ENCODE measurements at regions not wholly inside any gene's neighbourhood (a gene's known extent, or its start where the extent isn't known, plus 50 kb on each side); places are given as distances from the start of the nearest gene placed in this dataset.

DNA sequence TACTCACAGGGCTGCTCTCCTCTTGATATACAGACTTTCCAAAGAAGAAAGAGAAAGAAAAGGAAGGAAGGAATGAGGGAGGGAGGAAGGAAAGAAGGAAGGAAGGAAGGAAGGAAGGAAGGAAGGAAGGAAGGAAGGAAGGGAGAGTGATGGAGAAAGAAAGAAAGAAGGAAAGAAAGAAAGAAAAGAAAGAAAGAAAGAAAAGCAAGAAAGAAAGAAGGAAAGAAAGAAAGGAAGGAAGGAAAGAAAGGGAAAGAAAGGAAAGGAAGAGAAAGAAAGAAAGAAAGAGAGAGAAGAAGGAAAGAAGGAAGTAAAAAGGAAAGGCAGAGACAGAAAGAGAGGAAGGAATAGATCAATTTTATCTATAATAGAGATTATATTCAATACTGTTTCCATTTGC is 1257.4 kb downstream of the EPHA7 start:
- no peak overlapping the region for H3K4me2 ChIP-seq (ENCODE audit: control insufficient read depth, extremely low read depth, insufficient read depth, low read depth, low read length)
- H2AFZ ChIP-seq (ENCODE audit: control insufficient read depth, low read length), result no peak overlapping the region
- H3K9me1 ChIP-seq (ENCODE audit: control insufficient read depth, extremely low read depth, insufficient read depth, low read length), result no peaks in the 10 kb centered on the region
- H3K4me3 ChIP-seq (ENCODE audit: control insufficient read depth in 2 of 3, extremely low read depth in 1 of 3, insufficient read depth in 2 of 3, low read depth in 1 of 3, low read length in 3 of 3), result no peak overlapping the region
- H3K27ac ChIP-seq (ENCODE audit: control insufficient read depth, insufficient read depth, low read length), result no peak overlapping the region
- H3K36me3 ChIP-seq (ENCODE audit: control insufficient read depth in 2 of 2, extremely low read depth in 1 of 2, insufficient read depth in 2 of 2, low read length in 2 of 2), result no peaks in the 10 kb centered on the region
- FAIRE-seq (no peak), DNase-seq (ENCODE audit: low read depth, low spot score) (no peak)
- dilution Hi-C loops (cut with MboI; ENCODE audit: extremely low pct_ligation_motif_present, low sequenced_read_pairs), result no loop called here
- no peak overlapping the region for H3K9ac ChIP-seq (ENCODE audit: control insufficient read depth, extremely low read depth, insufficient read depth, low read length)
- H4K20me1 ChIP-seq (ENCODE audit: control insufficient read depth, extremely low read depth, insufficient read depth, low read length), result no peaks in the 10 kb centered on the region
- TF ChIP-seq, protein P1, sequence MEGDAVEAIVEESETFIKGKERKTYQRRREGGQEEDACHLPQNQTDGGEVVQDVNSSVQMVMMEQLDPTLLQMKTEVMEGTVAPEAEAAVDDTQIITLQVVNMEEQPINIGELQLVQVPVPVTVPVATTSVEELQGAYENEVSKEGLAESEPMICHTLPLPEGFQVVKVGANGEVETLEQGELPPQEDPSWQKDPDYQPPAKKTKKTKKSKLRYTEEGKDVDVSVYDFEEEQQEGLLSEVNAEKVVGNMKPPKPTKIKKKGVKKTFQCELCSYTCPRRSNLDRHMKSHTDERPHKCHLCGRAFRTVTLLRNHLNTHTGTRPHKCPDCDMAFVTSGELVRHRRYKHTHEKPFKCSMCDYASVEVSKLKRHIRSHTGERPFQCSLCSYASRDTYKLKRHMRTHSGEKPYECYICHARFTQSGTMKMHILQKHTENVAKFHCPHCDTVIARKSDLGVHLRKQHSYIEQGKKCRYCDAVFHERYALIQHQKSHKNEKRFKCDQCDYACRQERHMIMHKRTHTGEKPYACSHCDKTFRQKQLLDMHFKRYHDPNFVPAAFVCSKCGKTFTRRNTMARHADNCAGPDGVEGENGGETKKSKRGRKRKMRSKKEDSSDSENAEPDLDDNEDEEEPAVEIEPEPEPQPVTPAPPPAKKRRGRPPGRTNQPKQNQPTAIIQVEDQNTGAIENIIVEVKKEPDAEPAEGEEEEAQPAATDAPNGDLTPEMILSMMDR (optimal IDR thresholded peaks at IDR 0.05 in 1 of 3, IDR thresholded peaks at IDR 0.05 in 1 of 3, conservative IDR thresholded peaks at IDR 0.05 in 1 of 3; ENCODE audit: extremely low read depth in 1 of 3, insufficient read depth in 2 of 3, low read length in 3 of 3), result no peak
- TF ChIP-seq EZH2 (IDR thresholded peaks at IDR 0.05; ENCODE audit: low read length), result no peak
- no peaks in the 10 kb centered on the region for H3K27me3 ChIP-seq (ENCODE audit: control insufficient read depth, extremely low read depth, insufficient read depth, low read length)
- H3K4me1 ChIP-seq (ENCODE audit: control insufficient read depth, extremely low read depth, insufficient read depth, low read length), result no peaks in the 10 kb centered on the region
- H3K79me2 ChIP-seq (ENCODE audit: control insufficient read depth, insufficient read depth, low read length), result no peaks in the 10 kb centered on the region
- H3K9me3 ChIP-seq (ENCODE audit: control insufficient read depth, low read depth, low read length), result no peaks in the 10 kb centered on the region

DNA sequence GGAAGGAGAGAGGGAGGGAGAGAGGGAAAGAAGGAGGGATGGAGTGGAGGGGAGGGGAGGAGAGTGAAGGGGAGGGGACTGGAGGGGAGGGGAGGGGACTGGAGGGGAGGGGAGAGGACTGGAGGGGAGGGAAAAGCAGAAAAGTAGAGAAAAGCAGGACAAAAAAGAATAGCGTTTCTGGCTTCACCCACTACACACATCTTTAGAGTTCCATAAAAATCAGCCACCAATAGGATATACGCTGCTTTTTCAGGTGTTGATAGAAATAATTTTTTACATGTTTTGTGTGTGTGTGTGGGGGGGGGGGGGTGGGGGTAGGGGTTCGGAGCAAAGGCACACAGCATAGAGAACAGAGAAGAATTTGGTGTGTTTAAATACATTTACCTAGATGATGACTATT is 1259.1 kb downstream of the EPHA7 start:
- no peak for DNase-seq (ENCODE audit: low read depth, low spot score)
- FAIRE-seq, result no peak
- Histone ChIP-seq H3K4me3 (ENCODE audit: control insufficient read depth in 2 of 3, extremely low read depth in 1 of 3, insufficient read depth in 2 of 3, low read depth in 1 of 3, low read length in 3 of 3) (no peak overlapping the region), H3K36me3 (ENCODE audit: control insufficient read depth in 2 of 2, extremely low read depth in 1 of 2, insufficient read depth in 2 of 2, low read length in 2 of 2) (no peaks in the 10 kb centered on the region), H2AFZ (ENCODE audit: control insufficient read depth, low read length) (no peak overlapping the region), H3K9ac (ENCODE audit: control insufficient read depth, extremely low read depth, insufficient read depth, low read length) (no peak overlapping the region), H3K9me1 (ENCODE audit: control insufficient read depth, extremely low read depth, insufficient read depth, low read length) (no peaks in the 10 kb centered on the region), H3K4me1 (ENCODE audit: control insufficient read depth, extremely low read depth, insufficient read depth, low read length) (no peaks in the 10 kb centered on the region), H4K20me1 (ENCODE audit: control insufficient read depth, extremely low read depth, insufficient read depth, low read length) (no peaks in the 10 kb centered on the region), H3K9me3 (ENCODE audit: control insufficient read depth, low read depth, low read length) (no peaks in the 10 kb centered on the region), H3K4me2 (ENCODE audit: control insufficient read depth, extremely low read depth, insufficient read depth, low read depth, low read length) (no peak overlapping the region), H3K27ac (ENCODE audit: control insufficient read depth, insufficient read depth, low read length) (no peak overlapping the region), H3K79me2 (ENCODE audit: control insufficient read depth, insufficient read depth, low read length) (no peaks in the 10 kb centered on the region), H3K27me3 (ENCODE audit: control insufficient read depth, extremely low read depth, insufficient read depth, low read length) (no peaks in the 10 kb centered on the region)
- dilution Hi-C loops (cut with MboI; ENCODE audit: extremely low pct_ligation_motif_present, low sequenced_read_pairs), result no loop called here
- TF ChIP-seq EZH2 (IDR thresholded peaks at IDR 0.05; ENCODE audit: low read length), result no peak
- TF ChIP-seq, protein P1 (optimal IDR thresholded peaks at IDR 0.05 in 1 of 3, IDR thresholded peaks at IDR 0.05 in 1 of 3, conservative IDR thresholded peaks at IDR 0.05 in 1 of 3; ENCODE audit: extremely low read depth in 1 of 3, insufficient read depth in 2 of 3, low read length in 3 of 3), result no peak

All from keratinocyte (primary cell).